GM21737 (cell line): ENCODE measurements at regions not wholly inside any gene's neighbourhood (a gene's known extent, or its start where the extent isn't known, plus 50 kb on each side); places are given as distances from the start of the nearest gene placed in this dataset.

Experiments
- ATAC-seq: cut with Tn5 transposase; IDR thresholded peaks from one replicate; pipeline ENCODE4 v1.9.1; 2021; ENCODE audit warnings: mild to moderate bottlenecking, moderate library complexity; ENCODE audit not compliant: unreplicated experiment

DNA sequence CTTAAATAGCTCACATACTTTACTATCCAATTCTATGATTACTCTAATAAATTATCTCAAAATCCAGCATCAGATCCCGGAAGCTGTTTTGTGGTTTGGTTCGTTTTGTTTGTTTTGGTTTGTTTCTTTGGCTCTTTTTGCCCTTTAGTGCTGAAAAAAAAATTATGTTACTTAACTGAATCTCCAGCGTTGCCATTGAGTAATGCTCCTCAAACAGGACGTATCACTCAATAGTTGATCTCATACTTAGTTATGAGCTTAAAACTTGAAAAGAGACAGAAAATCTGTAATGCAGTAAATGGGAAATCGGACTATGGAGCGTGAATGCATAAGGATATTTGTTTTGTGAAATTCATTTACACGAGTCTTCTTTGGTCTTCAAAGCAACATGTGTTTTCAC is 533.8 kb upstream of the TMPRSS15 start:
- ATAC-seq, result no peak

- no peak for ATAC-seq
These were observed 537.2 kb upstream of the TMPRSS15 start for GRCh38 chr21:18940791-18941190.

GRCh38 chr21:18950045-18950740 is 546.6 kb upstream of the TMPRSS15 start:
- ATAC-seq, result no peak

DNA sequence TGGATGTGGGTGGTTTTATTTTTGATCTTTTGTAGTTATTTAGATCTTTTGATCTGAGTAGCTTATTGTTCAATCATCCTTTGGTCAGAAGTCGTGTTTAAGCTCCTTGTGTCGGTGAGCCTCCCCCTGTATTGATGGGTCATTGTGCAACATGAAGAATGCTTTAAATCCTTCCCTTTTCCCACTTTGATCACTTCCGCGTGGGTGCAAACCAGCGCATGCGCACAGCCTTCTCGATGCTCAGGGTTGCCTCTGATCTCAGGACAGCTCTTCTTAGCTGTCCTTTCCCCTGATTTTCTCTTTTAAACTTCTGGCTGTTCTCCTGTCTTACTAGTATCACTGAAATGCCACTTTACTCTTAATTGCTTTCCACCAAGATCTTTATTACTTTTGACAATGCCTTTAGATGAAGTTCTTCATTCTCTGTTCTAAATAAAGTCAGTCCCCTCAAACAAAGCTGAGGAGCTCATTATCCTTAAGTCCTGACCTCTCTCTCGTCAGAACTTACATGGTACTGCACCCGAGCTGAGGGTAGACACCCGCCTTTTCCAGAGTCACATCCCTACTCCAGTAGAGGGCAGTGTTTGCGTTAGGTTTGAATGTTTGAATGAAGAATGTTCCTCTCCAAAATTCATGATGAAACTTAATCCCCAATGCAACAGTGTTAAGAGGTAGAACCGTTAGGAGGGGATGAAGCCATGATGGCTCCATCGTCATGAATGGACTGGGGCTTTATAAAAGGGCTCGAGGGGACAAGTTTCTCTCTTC is 547.9 kb upstream of the TMPRSS15 start:
- no peak for ATAC-seq

- ATAC-seq, result no peak
These were observed 550.9 kb upstream of the TMPRSS15 start for GRCh38 chr21:18954441-18954844.

DNA sequence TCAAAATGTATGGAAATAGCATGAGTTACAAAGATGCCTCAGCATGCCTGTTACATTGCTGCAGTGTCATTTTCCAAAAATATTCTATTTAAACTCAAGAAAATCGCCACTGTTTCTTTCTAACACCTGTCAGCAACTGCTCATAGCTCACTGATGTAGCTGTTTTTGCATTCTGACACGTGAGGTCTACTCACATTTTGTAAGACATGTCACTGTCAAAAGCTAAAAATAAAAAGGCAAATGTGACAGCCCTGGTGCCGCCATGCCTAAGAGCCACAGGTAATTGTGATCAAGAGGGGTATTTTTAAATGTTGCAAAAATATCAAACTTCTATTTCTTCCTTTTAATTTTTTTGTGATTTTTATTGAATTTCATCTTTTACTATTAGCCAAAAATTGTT is 556.2 kb upstream of the TMPRSS15 start:
- ATAC-seq, result no peak

DNA sequence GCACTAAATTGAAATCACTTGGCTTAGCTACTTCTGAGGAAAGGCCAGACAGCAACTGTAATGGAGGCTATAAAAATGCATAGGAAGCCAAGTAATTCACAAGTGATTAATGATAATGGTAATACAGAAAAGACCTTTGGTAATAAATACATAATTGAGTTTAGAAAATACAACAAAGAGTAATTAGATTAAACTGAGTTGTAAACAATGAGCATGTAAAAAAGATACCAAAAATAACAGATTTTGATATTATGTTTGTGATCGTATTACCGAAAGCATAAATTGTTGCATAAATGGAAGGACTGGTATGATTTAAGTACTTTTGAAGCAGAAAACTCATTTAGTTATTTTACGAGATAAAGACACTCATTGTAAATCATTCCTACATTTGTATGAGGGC is 556.7 kb upstream of the TMPRSS15 start:
- ATAC-seq, result no peak

DNA sequence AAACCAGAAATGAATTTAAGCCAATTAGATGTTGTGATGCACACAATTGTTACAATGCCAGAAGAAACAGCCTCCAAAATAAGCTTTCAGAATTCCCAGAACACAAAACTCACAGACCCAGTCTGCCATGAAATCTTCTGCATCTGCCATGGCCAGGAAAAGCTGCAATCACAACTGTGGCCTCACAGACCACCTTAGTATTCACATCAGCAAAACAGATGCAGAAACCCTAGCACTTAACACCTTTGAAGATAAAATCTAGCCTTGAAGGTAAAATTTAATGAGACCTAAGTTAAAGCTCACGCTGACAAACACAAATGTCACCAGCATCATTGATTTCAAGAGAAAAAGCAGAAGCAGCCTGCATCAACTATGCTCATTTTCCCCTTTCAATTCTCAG is 566.8 kb upstream of the TMPRSS15 start:
- ATAC-seq, result no peak

- ATAC-seq, result no peak
These were observed 567.4 kb upstream of the TMPRSS15 start for GRCh38 chr21:18970941-18971340.

- no peak for ATAC-seq
These were observed 582.0 kb upstream of the TMPRSS15 start for GRCh38 chr21:18985584-18985983.

DNA sequence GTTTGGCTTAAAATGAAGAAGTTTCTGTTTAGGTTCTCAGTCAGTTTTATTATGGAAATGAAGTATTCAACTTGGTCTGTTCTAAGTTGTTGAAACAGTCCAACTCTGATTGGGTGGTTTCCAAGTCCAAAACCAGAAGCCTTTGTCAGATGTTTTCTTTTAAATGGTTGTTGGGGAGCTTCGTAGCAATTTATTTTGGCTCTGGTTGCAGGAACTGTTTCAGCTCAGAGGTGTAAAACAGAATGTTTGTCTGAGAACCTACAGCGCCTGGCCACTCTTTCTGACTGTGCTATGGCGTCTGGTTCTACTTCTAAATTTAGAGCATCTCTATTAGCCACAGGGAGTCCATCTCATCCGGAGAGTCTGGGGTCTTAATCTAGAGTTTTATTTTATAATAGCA is 582.6 kb upstream of the TMPRSS15 start:
- no peak for ATAC-seq

- no peak for ATAC-seq
These were observed 584.0 kb upstream of the TMPRSS15 start for GRCh38 chr21:18987520-18988026.

- ATAC-seq, result no peak
These were observed 586.4 kb upstream of the TMPRSS15 start for GRCh38 chr21:18989953-18990495.

DNA sequence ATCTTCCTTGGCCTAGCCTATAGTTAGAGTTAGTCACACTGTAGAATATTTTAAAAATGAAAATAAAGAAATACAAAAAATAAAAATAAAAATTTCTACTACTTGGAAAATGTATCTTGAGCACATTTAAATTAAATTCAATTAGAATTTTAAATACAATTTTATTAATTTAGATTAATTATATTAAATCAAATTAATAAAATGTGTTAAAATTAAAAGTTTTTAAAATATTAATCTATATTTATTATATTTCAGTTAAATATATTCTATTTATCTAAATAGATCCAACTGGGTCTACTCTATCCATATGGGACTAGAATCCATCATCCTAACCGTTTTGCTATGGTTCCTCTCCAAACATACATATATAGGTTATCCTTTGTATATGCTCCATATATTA is 588.3 kb upstream of the TMPRSS15 start:
- no peak for ATAC-seq

DNA sequence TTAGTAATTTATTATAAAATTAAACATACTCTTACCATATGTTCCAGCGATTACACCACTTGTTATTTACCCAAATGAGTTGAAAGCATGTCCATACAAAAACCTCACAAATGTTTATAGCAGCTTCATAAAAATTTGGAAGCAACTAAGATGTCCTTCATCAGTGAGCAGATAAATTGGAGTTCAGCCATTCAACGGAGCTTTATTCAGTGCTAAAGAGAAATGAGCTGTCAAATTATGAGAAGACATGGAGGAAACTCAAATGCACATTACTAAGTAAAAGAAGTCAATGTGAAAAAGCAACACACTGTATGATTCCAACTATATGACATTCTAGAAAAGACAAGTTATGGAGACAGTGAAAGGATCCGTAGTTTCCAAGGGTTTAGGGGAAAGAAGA is 606.7 kb upstream of the TMPRSS15 start:
- ATAC-seq, result no peak

- no peak for ATAC-seq
These were observed 607.4 kb upstream of the TMPRSS15 start for GRCh38 chr21:19010996-19011395.

GRCh38 chr21:19011451-19011850 is 607.9 kb upstream of the TMPRSS15 start:
- no peak for ATAC-seq

DNA sequence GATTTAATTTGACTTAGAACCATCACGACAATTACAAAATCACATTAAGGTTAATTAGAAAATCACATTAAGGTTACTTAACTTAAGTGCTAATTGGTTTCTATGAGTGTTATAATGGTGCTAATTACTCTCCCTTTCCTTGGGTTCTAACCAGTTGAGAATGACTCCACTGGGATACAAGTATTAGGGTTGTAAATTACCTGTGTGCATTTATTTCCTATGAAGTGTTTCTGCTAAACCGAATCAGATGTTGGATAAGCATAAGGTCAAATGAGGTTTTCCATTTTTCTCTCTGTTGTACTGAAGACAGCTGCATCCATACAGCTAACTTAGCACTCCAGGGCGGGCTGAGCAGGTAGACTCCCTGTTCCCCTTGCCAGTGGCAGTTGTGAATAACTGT is 610.3 kb upstream of the TMPRSS15 start:
- ATAC-seq, result no peak

- ATAC-seq, result no peak
These were observed 614.9 kb upstream of the TMPRSS15 start for GRCh38 chr21:19018529-19018928.

GRCh38 chr21:19022978-19023377 is 619.4 kb upstream of the TMPRSS15 start:
- ATAC-seq, result no peak

GRCh38 chr21:19026911-19027310 is 623.3 kb upstream of the TMPRSS15 start:
- ATAC-seq, result no peak

DNA sequence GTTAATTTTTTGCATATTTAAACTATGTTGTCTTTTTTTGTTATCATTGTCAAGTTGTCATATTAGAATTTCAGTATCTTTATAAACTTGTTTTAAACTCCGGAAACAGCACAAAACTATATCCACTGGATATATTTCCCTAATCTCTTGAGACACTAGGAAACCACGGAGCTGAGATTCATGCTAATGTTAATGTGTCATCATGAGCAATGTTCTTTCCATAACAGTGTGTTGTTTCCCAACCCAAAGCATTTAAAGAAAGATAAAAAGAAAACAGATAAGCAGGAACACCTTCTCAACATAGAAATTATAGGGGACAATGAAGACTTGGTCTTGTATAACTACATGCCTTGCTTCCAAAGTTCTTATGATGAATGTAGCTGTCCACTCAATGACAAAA is 626.2 kb upstream of the TMPRSS15 start:
- no peak for ATAC-seq
